Panc1 (cell line): ENCODE measurements at regions not wholly inside any gene's neighbourhood (a gene's known extent, or its start where the extent isn't known, plus 50 kb on each side); places are given as distances from the start of the nearest gene placed in this dataset.

Experiments used
- CTCF ChIP-seq: fragments of 450-650 bp; IDR thresholded peaks from 2 replicates; pipeline ENCODE4 v1.5.1; 2017; ENCODE audit warnings: mild to moderate bottlenecking
- REST ChIP-seq, 2 experiments: IDR thresholded peaks; 2 replicates each; pipeline ENCODE4 v1.6.1; 2011 to 2012; ENCODE audit warnings: low read depth in 2 of 2, control low read depth in 1 of 2, low read length in 1 of 2, mild to moderate bottlenecking in 1 of 2, moderate library complexity in 1 of 2; ENCODE audit not compliant: insufficient read depth in 1 of 2
- SIN3A ChIP-seq: IDR thresholded peaks from 2 replicates; pipeline ENCODE4 v1.6.1; 2012; ENCODE audit warnings: low read depth, mild to moderate bottlenecking, low read length, moderate library complexity, borderline replicate concordance; ENCODE audit not compliant: insufficient read depth

GRCh38 chr13:103324641-103325040 is 258.4 kb upstream of the SLC10A2 start:
- TF ChIP-seq CTCF (no peak), REST (IDR thresholded peaks at IDR 0.05; ENCODE audit: insufficient read depth in 1 of 2, low read depth in 2 of 2, low read length in 1 of 2) (no peak), SIN3A (no peak)
